ENCODE measurements at regions not wholly inside any gene's neighbourhood (a gene's known extent, or its start where the extent isn't known, plus 50 kb on each side); places are given as distances from the start of the nearest gene placed in this dataset.

- no peak for DNase-seq
Measured at GRCh38 chr1:30325085-30325935, 398.1 kb downstream of the MATN1 start.

- DNase-seq = no peak
Measured at GRCh38 chr1:30324251-30325084, 398.9 kb downstream of the MATN1 start.

- DNase-seq = no peak
Measured at GRCh38 chr1:30323841-30324240, 399.5 kb downstream of the MATN1 start.

- DNase-seq = no peak
Measured at GRCh38 chr1:30323352-30323751, 400.0 kb downstream of the MATN1 start.

GRCh38 chr1:30322859-30323257 lies 400.5 kb downstream of the MATN1 start:
- no peak for DNase-seq

- DNase-seq = no peak
Measured at GRCh38 chr1:30321996-30322858, 401.2 kb downstream of the MATN1 start.

GRCh38 chr1:30321246-30321910 lies 402.0 kb downstream of the MATN1 start:
- no peak for DNase-seq

- DNase-seq = no peak
Measured at GRCh38 chr1:30320581-30320890, 402.8 kb downstream of the MATN1 start.

- no peak for DNase-seq
Measured at GRCh38 chr1:30319765-30320580, 403.4 kb downstream of the MATN1 start.

- DNase-seq = no peak
Measured at GRCh38 chr1:30318864-30319718, 404.3 kb downstream of the MATN1 start.

GRCh38 chr1:30318413-30318812 lies 405.0 kb downstream of the MATN1 start:
- DNase-seq = no peak

GRCh38 chr1:30317921-30318320 lies 405.5 kb downstream of the MATN1 start:
- DNase-seq = no peak

GRCh38 chr1:30316056-30316455 lies 407.3 kb downstream of the MATN1 start:
- no peak for DNase-seq

GRCh38 chr1:30315185-30315960 lies 408.0 kb downstream of the MATN1 start:
- no peak for DNase-seq

GRCh38 chr1:30314591-30314990 lies 408.8 kb downstream of the MATN1 start:
- DNase-seq = no peak

GRCh38 chr1:30313584-30313983 lies 409.8 kb downstream of the MATN1 start:
- DNase-seq = no peak

GRCh38 chr1:30313176-30313575 lies 410.2 kb downstream of the MATN1 start:
- no peak for DNase-seq

GRCh38 chr1:30312226-30312625 lies 411.2 kb downstream of the MATN1 start:
- DNase-seq = no peak

- DNase-seq = no peak
Measured at GRCh38 chr1:30311749-30312148, 411.6 kb downstream of the MATN1 start.

Measured in NCI-H446 treated with DMSO at 0.1 percent for 48 hours (cell line).